NCI-H2171 treated with DMSO at 0.1 percent for 48 hours (cell line): ENCODE measurements at regions not wholly inside any gene's neighbourhood (a gene's known extent, or its start where the extent isn't known, plus 50 kb on each side); places are given as distances from the start of the nearest gene placed in this dataset.

Source experiments
- DNase-seq: peaks from one replicate; lab custom pipeline; 2025; lab: John Stamatoyannopoulos, UW

DNA sequence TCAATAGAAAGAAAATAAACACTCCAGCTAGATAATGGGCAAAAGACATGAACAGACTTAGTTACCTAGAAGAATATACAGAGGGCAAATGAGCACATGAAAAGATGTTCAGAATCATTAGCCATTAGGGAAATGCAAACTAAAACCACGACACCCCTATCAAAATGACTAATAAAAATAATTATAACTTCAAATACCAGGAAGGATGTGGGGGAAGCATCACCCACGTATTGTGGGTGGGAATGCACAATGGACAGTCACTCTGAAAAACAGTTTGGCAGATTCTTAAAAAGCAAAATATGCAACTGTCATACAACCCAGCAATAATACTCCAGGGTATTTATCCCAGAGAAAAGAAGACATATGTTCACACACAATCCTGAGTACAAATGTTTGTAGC lies 92.6 kb downstream of the DLL1 start:
- peak; percentile 53 for DNase-seq

GRCh38 chr6:170193326-170193821 lies 97.5 kb downstream of the DLL1 start:
- DNase-seq: no peak

DNA sequence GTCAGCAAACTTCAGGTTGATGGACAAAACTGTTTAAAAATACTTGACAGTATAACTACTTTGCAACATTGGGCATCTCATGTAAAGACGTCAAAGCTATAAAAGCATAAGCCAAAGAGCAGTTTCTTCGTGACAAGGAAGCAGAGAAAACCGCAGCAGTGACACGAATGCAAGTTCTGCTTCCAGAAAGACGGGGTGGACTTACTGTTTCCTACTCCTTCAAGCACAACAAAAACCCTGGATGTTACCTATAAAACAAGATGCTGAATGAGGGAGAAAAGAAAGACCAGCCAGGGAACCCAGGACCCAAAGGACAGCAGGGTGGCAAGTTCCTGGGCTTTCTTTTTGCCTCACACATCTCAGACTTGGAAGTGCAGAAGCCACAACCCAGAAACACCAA lies 98.0 kb downstream of the DLL1 start:
- DNase-seq: no peak

DNA sequence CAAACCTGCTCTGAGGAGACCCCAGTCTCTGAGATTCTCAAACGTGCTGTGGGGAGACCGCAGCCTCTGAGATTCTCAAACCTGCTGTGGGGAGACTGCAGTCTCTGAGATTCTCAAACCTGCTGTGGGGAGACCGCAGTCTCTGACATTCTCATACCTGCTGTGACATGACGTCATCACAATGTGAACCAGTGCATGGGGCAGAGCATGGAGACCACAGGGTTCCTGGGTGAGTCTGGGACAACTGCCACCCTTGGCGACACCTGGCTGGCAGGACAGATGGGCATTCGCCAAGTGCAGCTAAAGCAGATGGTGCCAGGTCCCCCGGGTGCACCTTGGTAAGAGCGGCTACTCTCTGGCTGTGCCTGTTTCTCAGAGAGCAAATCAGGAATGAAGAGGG lies 98.8 kb downstream of the DLL1 start:
- DNase-seq: peak; percentile 58

DNA sequence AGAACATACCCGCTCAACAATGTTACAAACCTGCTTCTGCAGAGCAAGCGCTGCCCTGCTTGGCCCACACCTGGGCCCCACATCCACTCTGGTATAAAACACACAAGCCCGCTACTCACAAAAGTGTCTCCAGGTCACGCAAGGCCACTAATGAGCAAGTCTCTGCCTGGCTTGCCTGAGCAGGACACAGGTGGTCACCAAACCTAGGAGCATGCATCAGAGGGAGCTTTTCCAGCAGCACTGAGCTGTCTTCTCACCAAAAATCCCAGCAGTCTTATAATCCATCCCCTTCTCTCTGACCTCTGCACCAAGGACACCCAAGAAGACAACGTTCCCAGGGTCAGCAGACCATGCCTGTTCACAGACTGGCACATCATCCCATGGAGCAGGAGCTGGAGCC lies 100.8 kb downstream of the DLL1 start:
- no peak for DNase-seq

GRCh38 chr6:170189236-170189635 lies 101.6 kb downstream of the DLL1 start:
- no peak for DNase-seq

- no peak for DNase-seq
These were observed 102.3 kb downstream of the DLL1 start for GRCh38 chr6:170188571-170189001.

- no peak for DNase-seq
These were observed 103.0 kb downstream of the DLL1 start for GRCh38 chr6:170187669-170188566.

DNA sequence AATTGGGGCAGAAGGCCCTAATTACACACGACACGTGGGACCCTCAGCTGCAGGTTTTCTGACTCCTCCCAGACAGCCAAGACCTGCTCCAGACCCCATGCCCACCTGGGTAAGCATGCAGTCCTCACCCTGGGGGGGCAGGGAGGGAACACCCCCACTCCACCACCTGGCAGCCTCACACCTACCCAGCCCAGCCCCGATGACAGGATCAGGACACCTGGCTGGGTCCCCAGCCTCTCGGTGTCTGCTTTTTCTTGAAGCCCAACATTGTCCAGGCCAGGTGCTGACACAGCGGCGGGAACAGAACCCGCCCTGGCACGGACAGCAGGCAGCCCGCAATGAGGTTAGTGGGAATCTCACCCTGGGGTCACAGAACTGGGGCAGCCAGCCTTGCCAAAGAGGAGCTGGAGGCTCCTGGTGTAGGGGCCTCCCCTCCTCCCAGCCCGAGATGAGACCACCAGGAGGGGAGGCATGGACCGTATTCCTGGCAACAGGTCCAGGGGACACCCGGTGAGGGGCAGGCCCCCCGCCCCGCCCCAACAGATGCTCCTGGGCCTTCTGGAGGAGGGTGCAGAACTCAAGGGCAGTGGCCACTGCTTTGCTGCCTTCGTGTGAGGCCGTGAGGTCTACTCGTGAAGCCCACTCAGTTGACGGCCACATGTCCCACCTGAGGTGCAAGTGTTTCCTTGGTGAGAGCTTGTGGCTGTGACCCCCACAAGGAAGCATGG lies 103.8 kb downstream of the DLL1 start:
- DNase-seq: no peak

- peak; percentile 47 for DNase-seq
These were observed 104.6 kb downstream of the DLL1 start for GRCh38 chr6:170186006-170186935.

GRCh38 chr6:170185175-170185978 lies 105.5 kb downstream of the DLL1 start:
- no peak for DNase-seq

- no peak for DNase-seq
These were observed 106.6 kb downstream of the DLL1 start for GRCh38 chr6:170184316-170184715.

DNA sequence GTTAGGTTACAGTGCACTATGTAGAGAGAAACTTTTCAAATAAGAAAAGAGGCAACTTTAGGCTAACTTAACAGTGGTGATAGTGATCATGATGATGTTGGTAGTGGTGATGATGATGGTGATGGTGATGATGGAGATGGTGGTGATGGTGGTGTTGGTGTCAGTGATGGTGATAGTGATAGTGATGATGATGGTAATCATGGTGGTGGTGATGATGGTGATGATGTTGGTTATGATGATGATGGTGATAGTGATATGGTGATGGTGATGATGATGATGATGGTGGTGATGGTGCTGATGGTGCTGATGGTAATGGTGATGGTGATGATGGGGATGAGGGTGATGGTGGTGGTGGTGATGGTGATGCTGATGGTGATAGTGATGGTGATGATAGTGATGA lies 107.4 kb downstream of the DLL1 start:
- DNase-seq: no peak

- DNase-seq: no peak
These were observed 108.1 kb downstream of the DLL1 start for GRCh38 chr6:170182781-170183120.

DNA sequence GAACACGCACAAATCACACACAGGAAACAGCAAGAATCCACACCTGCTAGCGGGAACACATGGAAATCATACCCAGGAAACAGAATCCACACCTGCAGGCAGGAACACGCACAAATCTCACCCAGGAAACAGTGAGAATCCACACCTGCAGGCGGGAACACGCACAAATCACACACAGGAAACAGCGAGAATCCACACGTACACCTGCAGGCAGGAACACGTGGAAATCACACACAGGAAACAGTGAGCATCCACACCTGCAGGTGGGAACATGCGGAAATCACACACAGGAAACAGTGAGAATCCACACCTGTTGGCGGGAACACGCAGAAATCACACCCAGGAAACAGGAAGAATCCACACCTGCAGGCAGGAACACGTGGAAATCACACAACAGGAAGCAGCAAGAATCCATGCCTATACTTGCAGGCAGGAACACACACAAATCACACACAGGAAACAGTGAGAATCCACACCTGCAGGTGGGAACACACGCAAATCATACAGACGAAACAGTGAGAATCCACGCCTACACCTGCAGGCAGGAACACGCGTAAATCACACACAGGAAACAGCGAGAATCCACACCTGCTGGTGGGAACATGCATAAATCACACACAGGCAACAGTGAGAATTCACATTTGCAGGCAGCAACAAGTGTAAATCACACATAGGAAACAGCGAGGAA lies 108.6 kb downstream of the DLL1 start:
- DNase-seq: no peak

GRCh38 chr6:170181338-170181690 lies 109.6 kb downstream of the DLL1 start:
- DNase-seq: no peak

DNA sequence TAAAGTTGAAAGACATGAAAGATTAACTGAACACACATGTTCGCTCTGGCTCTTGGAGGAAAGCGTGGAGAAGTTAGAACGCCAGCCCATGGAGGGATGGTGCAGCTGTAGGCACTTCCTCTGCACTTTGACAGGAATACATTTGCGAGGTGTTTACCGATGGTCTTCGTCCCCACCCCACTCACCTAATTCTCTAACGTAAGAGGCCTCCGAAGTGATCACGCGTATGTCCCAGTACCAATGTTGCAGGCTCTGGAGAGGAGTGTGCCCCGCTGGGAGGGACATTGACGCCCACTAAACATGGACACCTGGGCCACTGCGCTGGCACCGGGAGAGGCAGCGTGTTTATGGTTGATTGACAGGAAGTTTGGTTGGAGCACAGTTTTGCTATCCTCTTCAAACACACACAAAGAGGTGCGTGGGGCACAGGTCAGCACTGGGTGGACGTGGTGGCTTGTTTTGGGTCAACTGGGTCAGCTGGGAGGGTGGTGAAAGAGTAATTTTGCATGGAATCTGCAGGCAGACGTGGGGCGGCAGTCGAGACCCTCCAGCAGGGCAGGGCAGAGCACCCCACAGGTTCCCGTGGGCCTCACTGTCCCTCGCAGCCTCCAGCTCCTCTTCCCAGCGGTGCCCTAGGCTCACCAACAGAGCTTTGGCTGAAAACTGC lies 110.1 kb downstream of the DLL1 start:
- DNase-seq: no peak

DNA sequence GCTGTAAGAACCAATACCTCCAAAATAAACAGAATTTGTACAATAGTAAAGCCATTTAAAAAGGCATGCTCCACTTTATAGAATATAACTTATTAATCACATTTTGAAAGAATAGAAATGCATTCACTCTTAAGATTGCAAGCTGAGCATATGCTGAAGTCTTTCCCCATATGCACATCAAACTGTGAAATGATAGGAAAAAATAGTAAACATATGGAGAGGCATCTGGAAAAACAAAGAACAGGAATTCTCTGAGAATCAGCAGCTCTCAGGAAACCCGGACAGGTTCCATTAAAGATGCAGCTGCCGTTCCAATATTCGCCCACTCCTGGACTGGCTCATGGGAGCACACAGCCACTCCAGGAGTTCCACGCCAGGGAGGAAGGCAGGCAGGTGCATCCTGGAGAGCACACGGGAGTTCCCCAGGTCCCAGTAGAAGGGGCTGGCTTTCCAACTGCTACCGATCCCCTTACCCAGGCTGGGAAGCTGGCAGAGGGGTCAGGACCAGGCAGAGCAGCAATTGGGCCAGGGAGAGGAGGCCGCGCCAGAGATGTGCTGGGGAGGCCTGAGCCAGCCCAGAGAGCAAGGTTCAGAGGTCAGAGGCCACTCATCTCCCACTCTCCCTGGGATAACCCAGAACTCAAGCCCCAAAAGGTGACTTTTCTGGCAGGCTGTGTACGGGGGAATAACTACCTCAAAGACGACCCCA lies 111.1 kb downstream of the DLL1 start:
- peak; percentile 89 for DNase-seq
